Liver (tissue), 8 donors: ENCODE measurements at regions not wholly inside any gene's neighbourhood (a gene's known extent, or its start where the extent isn't known, plus 50 kb on each side); places are given as distances from the start of the nearest gene placed in this dataset.

Experiments
- DNase-seq: peaks from one replicate; pipeline ENCODE4 v3.0.0-alpha.2; 2017; ENCODE audit warnings: low spot score
- H3K27ac ChIP-seq, 2 donors: one replicate each; pipeline ENCODE4 v1.7.0; 2013; ENCODE audit warnings: inconsistent platforms in 2 of 2, low read length in 2 of 2, control low read depth in 1 of 2, low read depth in 1 of 2, mild to moderate bottlenecking in 1 of 2
- H3K27me3 ChIP-seq, 4 donors: one replicate each; pipeline versions ENCODE4 v1.6.1 to v1.7.0; 2013; ENCODE audit warnings: low read length in 3 of 4, inconsistent platforms in 1 of 4, mild to moderate bottlenecking in 1 of 4, moderate library complexity in 1 of 4; ENCODE audit not compliant: control insufficient read depth in 4 of 4, insufficient read depth in 4 of 4
- H3K36me3 ChIP-seq, 4 donors: one replicate each; pipeline versions ENCODE4 v1.6.1 to v1.7.0; 2013; ENCODE audit warnings: low read length in 3 of 4, mild to moderate bottlenecking in 3 of 4, low read depth in 1 of 4, moderate library complexity in 1 of 4; ENCODE audit not compliant: control insufficient read depth in 4 of 4, insufficient read depth in 3 of 4
- H3K4me1 ChIP-seq, 4 donors: one replicate each; pipeline versions ENCODE4 v1.6.1 to v1.7.0; 2013; ENCODE audit warnings: low read length in 3 of 4, mild to moderate bottlenecking in 3 of 4, moderate library complexity in 1 of 4; ENCODE audit not compliant: control insufficient read depth in 4 of 4, insufficient read depth in 4 of 4
- H3K4me3 ChIP-seq, 3 donors: one replicate each; pipeline versions ENCODE4 v1.6.1 to v1.7.0; 2013; ENCODE audit warnings: low read length in 3 of 3, control low read depth in 1 of 3, low read depth in 1 of 3, mild to moderate bottlenecking in 1 of 3
- H3K9ac ChIP-seq, 2 donors: one replicate each; pipeline ENCODE4 v1.7.0; 2013; ENCODE audit warnings: low read length in 2 of 2, mild to moderate bottlenecking in 2 of 2, moderate library complexity in 2 of 2, control low read depth in 1 of 2, low read depth in 1 of 2
- H3K9me3 ChIP-seq, 4 donors: one replicate each; pipeline versions ENCODE4 v1.6.1 to v1.7.0; 2013; ENCODE audit warnings: low read length in 3 of 4; ENCODE audit not compliant: control insufficient read depth in 4 of 4
- CTCF ChIP-seq: fragments of 150-350 bp; IDR thresholded peaks from 2 replicates; pipeline ENCODE4 v1.5.1; 2017; ENCODE audit warnings: improper control_type of control experiment, low read depth, low read length; ENCODE audit not compliant: missing input control
- EGR1 ChIP-seq, 2 donors: IDR thresholded peaks; 2 replicates each; pipeline ENCODE4 v1.6.1; 2016 to 2018; ENCODE audit warnings: antibody characterized with exemption in 2 of 2, low read depth in 2 of 2
- FOXA1 ChIP-seq: IDR thresholded peaks from 2 replicates; pipeline ENCODE4 v1.6.1; 2016; ENCODE audit warnings: antibody characterized with exemption
- FOXA2 ChIP-seq: IDR thresholded peaks from 2 replicates; pipeline ENCODE4 v1.6.1; 2016; ENCODE audit warnings: antibody characterized with exemption
- GABPA ChIP-seq, 2 donors: IDR thresholded peaks in 1 of 2; conservative IDR thresholded peaks in 1 of 2; 2 replicates each; pipeline ENCODE4 v1.6.1; 2016; ENCODE audit warnings: antibody characterized with exemption in 2 of 2, mild to moderate bottlenecking in 1 of 2, moderate library complexity in 1 of 2
- HNF4A ChIP-seq, 2 donors: conservative IDR thresholded peaks; 2 replicates each; pipeline ENCODE4 v1.6.1; 2016; ENCODE audit warnings: antibody characterized with exemption in 2 of 2, mild to moderate bottlenecking in 2 of 2
- HNF4G ChIP-seq: IDR thresholded peaks from 2 replicates; pipeline ENCODE4 v1.6.1; 2016; ENCODE audit warnings: antibody characterized with exemption
- JUND ChIP-seq, 2 donors: IDR thresholded peaks; 2 replicates each; pipeline ENCODE4 v1.6.1; 2016; ENCODE audit warnings: antibody characterized with exemption in 2 of 2
- MAX ChIP-seq: IDR thresholded peaks from 2 replicates; pipeline ENCODE4 v1.6.1; 2016; ENCODE audit warnings: antibody characterized with exemption
- NR2F2 ChIP-seq: IDR thresholded peaks from 2 replicates; pipeline ENCODE4 v1.6.1; 2016; ENCODE audit warnings: antibody characterized with exemption
- RAD21 ChIP-seq, 2 donors: IDR thresholded peaks; 2 replicates each; pipeline ENCODE4 v1.6.1; 2016; ENCODE audit warnings: antibody characterized with exemption in 2 of 2, mild to moderate bottlenecking in 2 of 2
- RXRA ChIP-seq, 2 donors: IDR thresholded peaks; 2 replicates each; pipeline ENCODE4 v1.6.1; 2017 to 2018; ENCODE audit warnings: antibody characterized with exemption in 2 of 2, mild to moderate bottlenecking in 1 of 2
- SP1 ChIP-seq: IDR thresholded peaks from 2 replicates; pipeline ENCODE4 v1.6.1; 2018; ENCODE audit warnings: antibody characterized with exemption, mild to moderate bottlenecking
- TAF1 ChIP-seq: conservative IDR thresholded peaks from 2 replicates; pipeline ENCODE4 v1.6.1; 2016; ENCODE audit warnings: antibody characterized with exemption, mild to moderate bottlenecking
- YY1 ChIP-seq: IDR thresholded peaks from 2 replicates; pipeline ENCODE4 v1.6.1; 2016; ENCODE audit warnings: antibody characterized with exemption, mild to moderate bottlenecking
- ZBTB33 ChIP-seq: IDR thresholded peaks from 2 replicates; pipeline ENCODE4 v1.6.1; 2016; ENCODE audit warnings: antibody characterized with exemption
- WGBS: extraction: QIAGEN DNeasy Blood & Tissue Kit; methylation state at CpG from one replicate; pipeline ENCODE4 v1.1.7; 2013; 5-methylcytosine and 5-hydroxymethylcytosine counted together
- TF ChIP-seq, protein P1 (sequence below): IDR thresholded peaks from 2 replicates; pipeline ENCODE4 v1.6.1; 2016; ENCODE audit warnings: antibody characterized with exemption, mild to moderate bottlenecking
- TF ChIP-seq, protein P2 (sequence below): IDR thresholded peaks from 2 replicates; pipeline ENCODE4 v1.6.1; 2016; ENCODE audit warnings: antibody characterized with exemption
- donor health status: healthy.
- donor health status: healthy.
- donor health status: healthy.
- donor health status: healthy.
- donor health status: healthy.

- Histone ChIP-seq H3K27ac (no peak overlapping the region), H3K27me3 (peaks cover 0 to 3% (median 0%) of the 10 kb centered on the region in 4 donors), H3K4me1 (no peaks in the 10 kb centered on the region), H3K36me3 (no peaks in the 10 kb centered on the region), H3K4me3 (no peak overlapping the region), H3K9me3 (no peaks in the 10 kb centered on the region), H3K9ac (no peak overlapping the region)
- WGBS: 71% methylated on average over 4 of the region's 4 CpGs
- DNase-seq: no peak
- TF ChIP-seq EGR1 (IDR thresholded peaks at IDR 0.05; ENCODE audit: low read depth in 2 of 2) (no peak), JUND (IDR thresholded peaks at IDR 0.05) (no peak), RAD21 (IDR thresholded peaks at IDR 0.05) (no peak), MAX (no peak), ZBTB33 (no peak), YY1 (no peak), FOXA1 (no peak), SP1 (no peak), RXRA (IDR thresholded peaks at IDR 0.05) (no peak), GABPA (IDR thresholded peaks at IDR 0.05 in 1 of 2, conservative IDR thresholded peaks at IDR 0.05 in 1 of 2) (no peak), HNF4A (conservative IDR thresholded peaks at IDR 0.05) (no peak), HNF4G (no peak), FOXA2 (no peak), NR2F2 (no peak), CTCF (no peak), TAF1 (no peak)
- TF ChIP-seq, protein P1, sequence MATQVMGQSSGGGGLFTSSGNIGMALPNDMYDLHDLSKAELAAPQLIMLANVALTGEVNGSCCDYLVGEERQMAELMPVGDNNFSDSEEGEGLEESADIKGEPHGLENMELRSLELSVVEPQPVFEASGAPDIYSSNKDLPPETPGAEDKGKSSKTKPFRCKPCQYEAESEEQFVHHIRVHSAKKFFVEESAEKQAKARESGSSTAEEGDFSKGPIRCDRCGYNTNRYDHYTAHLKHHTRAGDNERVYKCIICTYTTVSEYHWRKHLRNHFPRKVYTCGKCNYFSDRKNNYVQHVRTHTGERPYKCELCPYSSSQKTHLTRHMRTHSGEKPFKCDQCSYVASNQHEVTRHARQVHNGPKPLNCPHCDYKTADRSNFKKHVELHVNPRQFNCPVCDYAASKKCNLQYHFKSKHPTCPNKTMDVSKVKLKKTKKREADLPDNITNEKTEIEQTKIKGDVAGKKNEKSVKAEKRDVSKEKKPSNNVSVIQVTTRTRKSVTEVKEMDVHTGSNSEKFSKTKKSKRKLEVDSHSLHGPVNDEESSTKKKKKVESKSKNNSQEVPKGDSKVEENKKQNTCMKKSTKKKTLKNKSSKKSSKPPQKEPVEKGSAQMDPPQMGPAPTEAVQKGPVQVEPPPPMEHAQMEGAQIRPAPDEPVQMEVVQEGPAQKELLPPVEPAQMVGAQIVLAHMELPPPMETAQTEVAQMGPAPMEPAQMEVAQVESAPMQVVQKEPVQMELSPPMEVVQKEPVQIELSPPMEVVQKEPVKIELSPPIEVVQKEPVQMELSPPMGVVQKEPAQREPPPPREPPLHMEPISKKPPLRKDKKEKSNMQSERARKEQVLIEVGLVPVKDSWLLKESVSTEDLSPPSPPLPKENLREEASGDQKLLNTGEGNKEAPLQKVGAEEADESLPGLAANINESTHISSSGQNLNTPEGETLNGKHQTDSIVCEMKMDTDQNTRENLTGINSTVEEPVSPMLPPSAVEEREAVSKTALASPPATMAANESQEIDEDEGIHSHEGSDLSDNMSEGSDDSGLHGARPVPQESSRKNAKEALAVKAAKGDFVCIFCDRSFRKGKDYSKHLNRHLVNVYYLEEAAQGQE: no peak
- TF ChIP-seq, protein P2, sequence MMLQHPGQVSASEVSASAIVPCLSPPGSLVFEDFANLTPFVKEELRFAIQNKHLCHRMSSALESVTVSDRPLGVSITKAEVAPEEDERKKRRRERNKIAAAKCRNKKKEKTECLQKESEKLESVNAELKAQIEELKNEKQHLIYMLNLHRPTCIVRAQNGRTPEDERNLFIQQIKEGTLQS: no peak
Measured at GRCh38 chr2:160901613-160902012, 258.6 kb upstream of the TANK start.
